ENCODE measurements at regions not wholly inside any gene's neighbourhood (a gene's known extent, or its start where the extent isn't known, plus 50 kb on each side); places are given as distances from the start of the nearest gene placed in this dataset.

GRCh38 chr5:92904021-92904420 is 677.0 kb downstream of the NR2F1-AS1 start:
- intact Hi-C loops (cut with micrococcal nuclease): no loop called here
- Histone ChIP-seq H3K4me3 (replicated peaks in 1 of 3; ENCODE audit: insufficient read depth in 1 of 3, low read depth in 1 of 3, low read length in 3 of 3) (no peak overlapping the region), H3K79me2 (ENCODE audit: control insufficient read depth, insufficient read depth, low read length) (no peaks in the 10 kb centered on the region), H3K9me3 (replicated peaks; ENCODE audit: control insufficient read depth, insufficient read depth, low read length) (no peaks in the 10 kb centered on the region), H3K27me3 (ENCODE audit: control insufficient read depth in 2 of 2, insufficient read depth in 2 of 2, low read length in 2 of 2) (no peaks in the 10 kb centered on the region), H3K4me2 (ENCODE audit: insufficient read depth, low read length) (no peak overlapping the region), H3K9ac (replicated peaks; ENCODE audit: extremely low read depth, insufficient read depth, low read length) (no peak overlapping the region), H3K27ac (ENCODE audit: insufficient read depth, low read depth, low read length) (no peak overlapping the region), H3K4me1 (ENCODE audit: control insufficient read depth, extremely low read depth, insufficient read depth, low read length) (peaks cover 16% of the 10 kb centered on the region), H2AFZ (ENCODE audit: low read depth, low read length) (no peak overlapping the region), H4K20me1 (replicated peaks; ENCODE audit: control insufficient read depth, extremely low read depth, insufficient read depth, low read length) (no peaks in the 10 kb centered on the region), H3K36me3 (ENCODE audit: control insufficient read depth in 2 of 2, extremely low read depth in 1 of 2, insufficient read depth in 2 of 2, low read length in 2 of 2) (no peaks in the 10 kb centered on the region), H3K9me1 (replicated peaks; ENCODE audit: control insufficient read depth, extremely low read depth, insufficient read depth, low read length) (no peaks in the 10 kb centered on the region)
- DNase-seq (ENCODE audit: low read depth, low spot score) (no peak), FAIRE-seq (no peak)
- BruUV-seq (replicated peaks): no TSS peak
- ChIA-PET CTCF (interaction anchor here (1.2 kb wide), 1 partner anchor 9 kb away, joined by 3 read pairs; no protein-coding TSS in a partner anchor), POLR2A (no interaction called here)
- dilution Hi-C loops (cut with MboI; ENCODE audit: extremely low pct_ligation_motif_present, low sequenced_read_pairs): no loop called here
- TF ChIP-seq POLR2A (IDR thresholded peaks at IDR 0.05; ENCODE audit: low read depth, low read length) (no peak), MAX (IDR thresholded peaks at IDR 0.05; ENCODE audit: insufficient read depth, insufficient read length) (no peak), FOS (IDR thresholded peaks at IDR 0.05; ENCODE audit: borderline replicate concordance, insufficient read depth, low read length) (no peak), EZH2 (IDR thresholded peaks at IDR 0.05; ENCODE audit: borderline replicate concordance, low read depth, low read length, severe bottlenecking) (no peak), CTCF (IDR thresholded peaks at IDR 0.05; ENCODE audit: extremely low read depth in 1 of 2, insufficient read depth in 1 of 2, low read depth in 1 of 2, low read length in 2 of 2) (no peak), POLR2AphosphoS5 (IDR thresholded peaks at IDR 0.05; ENCODE audit: insufficient read depth, low read depth, low read length) (no peak), GATA2 (IDR thresholded peaks at IDR 0.05; ENCODE audit: insufficient read depth, insufficient read length, low read depth, low read length) (no peak), MYC (IDR thresholded peaks at IDR 0.05; ENCODE audit: low read depth, low read length) (no peak), JUN (IDR thresholded peaks at IDR 0.05; ENCODE audit: borderline replicate concordance, insufficient read depth, insufficient read length, low read depth) (no peak)

Data from endothelial cell of umbilical vein (primary cell).